HG03520 (cell line): ENCODE measurements at regions not wholly inside any gene's neighbourhood (a gene's known extent, or its start where the extent isn't known, plus 50 kb on each side); places are given as distances from the start of the nearest gene placed in this dataset.
"Not testable (repeated sequence)": the region's sequence is repeated elsewhere in the genome, so short reads cannot be mapped to it uniquely, and the experiment has no call there.

Source experiments
- ATAC-seq: cut with Tn5 transposase; IDR thresholded peaks from one replicate; pipeline ENCODE4 v1.9.1; 2021; ENCODE audit warnings: mild to moderate bottlenecking, moderate library complexity; ENCODE audit not compliant: unreplicated experiment

GRCh38 chr2:83342860-83343329 is 1116.2 kb downstream of the SUCLG1 start:
- ATAC-seq, result no peak

GRCh38 chr2:83340424-83340823 is 1118.7 kb downstream of the SUCLG1 start:
- no peak for ATAC-seq

- not testable (repeated sequence) for ATAC-seq
These were observed 1119.1 kb downstream of the SUCLG1 start for GRCh38 chr2:83339942-83340341.

GRCh38 chr2:83331810-83332209 is 1127.3 kb downstream of the SUCLG1 start:
- no peak for ATAC-seq

GRCh38 chr2:83323038-83323437 is 1136.0 kb downstream of the SUCLG1 start:
- no peak for ATAC-seq

- ATAC-seq, result no peak
These were observed 1139.0 kb downstream of the SUCLG1 start for GRCh38 chr2:83320053-83320452.

- no peak for ATAC-seq
These were observed 1153.2 kb downstream of the SUCLG1 start for GRCh38 chr2:83305758-83306378.

- no peak for ATAC-seq
These were observed 1168.0 kb downstream of the SUCLG1 start for GRCh38 chr2:83291083-83291482.

- ATAC-seq, result no peak
These were observed 1176.2 kb downstream of the SUCLG1 start for GRCh38 chr2:83282841-83283240.

GRCh38 chr2:83282043-83282795 is 1176.9 kb downstream of the SUCLG1 start:
- ATAC-seq, result no peak

GRCh38 chr2:83280391-83280790 is 1178.7 kb downstream of the SUCLG1 start:
- no peak for ATAC-seq

- ATAC-seq, result no peak
These were observed 1185.8 kb downstream of the SUCLG1 start for GRCh38 chr2:83273322-83273721.

GRCh38 chr2:83261591-83262136 is 1197.4 kb downstream of the SUCLG1 start:
- no peak for ATAC-seq

- no peak for ATAC-seq
These were observed 1205.2 kb downstream of the SUCLG1 start for GRCh38 chr2:83253848-83254247.

GRCh38 chr2:83251321-83251872 is 1207.7 kb downstream of the SUCLG1 start:
- ATAC-seq, result no peak

GRCh38 chr2:83245806-83246537 is 1213.1 kb downstream of the SUCLG1 start:
- not testable (repeated sequence) for ATAC-seq

- ATAC-seq, result no peak
These were observed 1218.5 kb downstream of the SUCLG1 start for GRCh38 chr2:83240611-83241010.

- ATAC-seq, result no peak
These were observed 1221.0 kb downstream of the SUCLG1 start for GRCh38 chr2:83238111-83238510.

GRCh38 chr2:83234246-83234645 is 1224.8 kb downstream of the SUCLG1 start:
- no peak for ATAC-seq

GRCh38 chr2:83233781-83234180 is 1225.3 kb downstream of the SUCLG1 start:
- no peak for ATAC-seq

GRCh38 chr2:83233326-83233725 is 1225.8 kb downstream of the SUCLG1 start:
- no peak for ATAC-seq
